GM12801 (cell line): ENCODE measurements at regions not wholly inside any gene's neighbourhood (a gene's known extent, or its start where the extent isn't known, plus 50 kb on each side); places are given as distances from the start of the nearest gene placed in this dataset.

Experiments used
- CTCF ChIP-seq: IDR thresholded peaks from one replicate; pipeline ENCODE4 v1.5.1; 2011; ENCODE audit warnings: control low read depth; ENCODE audit not compliant: insufficient read length; ENCODE audit errors: extremely low read depth

- no peak for TF ChIP-seq CTCF
Observed at GRCh38 chr6:65935412-65935811, 228.4 kb upstream of the EYS start.

GRCh38 chr6:65933390-65933789, 226.4 kb upstream of the EYS start:
- no peak for TF ChIP-seq CTCF

- no peak for TF ChIP-seq CTCF
Observed at GRCh38 chr6:65927141-65927540, 220.1 kb upstream of the EYS start.

- no peak for TF ChIP-seq CTCF
Observed at GRCh38 chr6:65924411-65924810, 217.4 kb upstream of the EYS start.

- no peak for TF ChIP-seq CTCF
Observed at GRCh38 chr6:65922049-65922448, 215.0 kb upstream of the EYS start.

GRCh38 chr6:65908065-65908464, 201.0 kb upstream of the EYS start:
- TF ChIP-seq CTCF: no peak

- TF ChIP-seq CTCF: no peak
Observed at GRCh38 chr6:65903992-65904391, 197.0 kb upstream of the EYS start.

GRCh38 chr6:65900928-65901327, 193.9 kb upstream of the EYS start:
- no peak for TF ChIP-seq CTCF
